ENCODE measurements at regions not wholly inside any gene's neighbourhood (a gene's known extent, or its start where the extent isn't known, plus 50 kb on each side); places are given as distances from the start of the nearest gene placed in this dataset.

- Histone ChIP-seq H3K27me3 (ENCODE audit: control insufficient read depth, insufficient read depth, low read length) (no peaks in the 10 kb centered on the region), H3K4me3 (ENCODE audit: insufficient read depth, low read depth, low read length) (no peak overlapping the region), H3K36me3 (replicated peaks; ENCODE audit: control insufficient read depth, insufficient read depth, low read length) (no peaks in the 10 kb centered on the region)
- DNase-seq = no peak
Measured at GRCh38 chr18:40877096-40877495, 1077.9 kb upstream of the PIK3C3 start.

GRCh38 chr18:40875101-40875615 is 1079.9 kb upstream of the PIK3C3 start:
- Histone ChIP-seq H3K4me3 (ENCODE audit: insufficient read depth, low read depth, low read length) (no peak overlapping the region), H3K36me3 (replicated peaks; ENCODE audit: control insufficient read depth, insufficient read depth, low read length) (no peaks in the 10 kb centered on the region), H3K27me3 (ENCODE audit: control insufficient read depth, insufficient read depth, low read length) (no peaks in the 10 kb centered on the region)
- DNase-seq = no peak

GRCh38 chr18:40874233-40874632 is 1080.8 kb upstream of the PIK3C3 start:
- Histone ChIP-seq H3K27me3 (ENCODE audit: control insufficient read depth, insufficient read depth, low read length) (no peaks in the 10 kb centered on the region), H3K4me3 (ENCODE audit: insufficient read depth, low read depth, low read length) (no peak overlapping the region), H3K36me3 (replicated peaks; ENCODE audit: control insufficient read depth, insufficient read depth, low read length) (no peaks in the 10 kb centered on the region)
- no peak for DNase-seq

DNA sequence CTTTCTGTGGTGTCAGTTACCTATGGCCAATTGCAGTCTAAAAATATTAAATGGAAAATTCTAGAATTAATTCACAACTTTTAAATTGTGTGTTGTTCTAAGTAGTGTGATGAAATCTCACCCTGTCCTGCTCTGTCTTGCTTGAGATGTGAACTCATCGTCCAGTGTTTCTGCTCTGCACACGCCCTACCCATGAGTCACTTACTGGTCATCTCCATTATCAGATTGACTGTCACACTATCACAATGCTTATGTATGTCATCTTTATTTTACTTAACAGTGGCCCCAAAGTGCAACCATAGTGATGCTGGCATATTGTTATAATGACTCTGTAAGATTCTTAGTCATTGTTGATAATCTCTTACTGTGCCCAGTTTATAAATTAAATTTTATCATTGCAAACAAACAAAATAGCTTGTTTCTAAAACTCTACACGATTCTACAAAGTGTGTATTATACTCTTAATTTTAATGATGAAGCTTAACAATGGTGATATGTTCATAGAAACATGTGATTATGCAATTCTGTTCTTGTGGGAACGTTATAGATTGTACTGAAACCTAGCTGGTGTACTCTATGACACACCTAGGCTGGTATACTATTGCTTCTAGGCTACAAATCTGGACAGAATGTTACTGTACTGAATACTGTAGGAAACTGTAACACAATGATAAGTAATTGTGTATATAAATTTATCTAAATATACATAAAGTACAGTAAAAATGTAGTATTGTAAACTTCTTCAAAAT is 1086.8 kb upstream of the PIK3C3 start:
- no peak for DNase-seq
- no peaks in the 10 kb centered on the region for H3K27me3 ChIP-seq (ENCODE audit: control insufficient read depth, insufficient read depth, low read length)

DNA sequence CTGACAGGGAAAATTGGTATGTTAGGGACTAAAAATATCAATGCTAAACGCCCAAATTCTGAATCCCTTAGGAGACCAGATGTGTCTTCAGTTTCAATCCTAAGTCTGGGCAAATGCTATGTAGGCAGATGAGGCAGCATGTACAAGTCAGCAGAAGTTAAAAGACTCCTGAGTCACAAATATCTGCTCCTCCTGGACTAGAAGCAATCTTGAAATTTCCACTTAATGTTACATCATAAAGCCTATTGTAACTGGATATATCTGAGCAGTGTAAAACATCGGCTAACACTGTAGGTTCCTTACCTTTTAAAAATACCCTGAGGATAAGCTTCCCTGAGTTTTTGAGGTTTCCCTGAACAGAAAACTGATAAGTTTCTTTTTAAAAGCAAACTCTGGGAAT is 1087.6 kb upstream of the PIK3C3 start:
- Histone ChIP-seq H3K36me3 (replicated peaks; ENCODE audit: control insufficient read depth, insufficient read depth, low read length) (no peaks in the 10 kb centered on the region), H3K27me3 (ENCODE audit: control insufficient read depth, insufficient read depth, low read length) (no peaks in the 10 kb centered on the region), H3K4me3 (ENCODE audit: insufficient read depth, low read depth, low read length) (no peak overlapping the region)
- no peak for DNase-seq

More for the DNA sequence above, 1086.8 kb upstream of the PIK3C3 start:
- no peak overlapping the region for H3K4me3 ChIP-seq (ENCODE audit: insufficient read depth, low read depth, low read length)
- H3K36me3 ChIP-seq (replicated peaks; ENCODE audit: control insufficient read depth, insufficient read depth, low read length) = no peaks in the 10 kb centered on the region

- Histone ChIP-seq H3K36me3 (replicated peaks; ENCODE audit: control insufficient read depth, insufficient read depth, low read length) (no peaks in the 10 kb centered on the region), H3K27me3 (ENCODE audit: control insufficient read depth, insufficient read depth, low read length) (no peaks in the 10 kb centered on the region)
Measured at GRCh38 chr18:40866968-40867367, 1088.1 kb upstream of the PIK3C3 start.

GRCh38 chr18:40866013-40866645 is 1088.9 kb upstream of the PIK3C3 start:
- Histone ChIP-seq H3K36me3 (replicated peaks; ENCODE audit: control insufficient read depth, insufficient read depth, low read length) (no peaks in the 10 kb centered on the region), H3K4me3 (ENCODE audit: insufficient read depth, low read depth, low read length) (no peak overlapping the region), H3K27me3 (ENCODE audit: control insufficient read depth, insufficient read depth, low read length) (no peaks in the 10 kb centered on the region)
- DNase-seq = no peak

More at GRCh38 chr18:40866968-40867367, 1088.1 kb upstream of the PIK3C3 start:
- no peak for DNase-seq
- no peak overlapping the region for H3K4me3 ChIP-seq (ENCODE audit: insufficient read depth, low read depth, low read length)

- H3K36me3 ChIP-seq (replicated peaks; ENCODE audit: control insufficient read depth, insufficient read depth, low read length) = no peaks in the 10 kb centered on the region
- DNase-seq = no peak
- H3K27me3 ChIP-seq (ENCODE audit: control insufficient read depth, insufficient read depth, low read length) = no peaks in the 10 kb centered on the region
- H3K4me3 ChIP-seq (ENCODE audit: insufficient read depth, low read depth, low read length) = no peak overlapping the region
Measured at GRCh38 chr18:40864846-40865245, 1090.2 kb upstream of the PIK3C3 start.

DNA sequence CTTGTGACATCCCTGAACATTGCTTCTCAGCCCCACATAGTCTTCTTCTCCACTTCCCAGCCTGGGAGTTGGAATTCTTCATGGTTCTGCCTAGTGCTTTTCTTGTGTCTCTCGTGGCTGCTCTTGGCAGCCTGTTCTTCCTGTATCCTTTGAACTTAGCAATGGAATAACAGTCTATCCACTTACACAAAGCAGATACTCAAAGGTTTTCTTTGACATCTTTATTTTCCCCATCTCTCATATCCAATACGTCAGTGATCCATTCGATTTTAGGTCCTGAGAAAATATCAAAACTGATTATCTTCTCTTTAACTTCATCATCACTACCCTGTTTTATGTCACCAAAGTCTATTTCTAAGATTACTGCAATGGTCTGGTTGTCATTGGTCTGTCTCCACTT is 1091.2 kb upstream of the PIK3C3 start:
- Histone ChIP-seq H3K27me3 (ENCODE audit: control insufficient read depth, insufficient read depth, low read length) (no peaks in the 10 kb centered on the region), H3K36me3 (replicated peaks; ENCODE audit: control insufficient read depth, insufficient read depth, low read length) (no peaks in the 10 kb centered on the region)
- no peak for DNase-seq

DNA sequence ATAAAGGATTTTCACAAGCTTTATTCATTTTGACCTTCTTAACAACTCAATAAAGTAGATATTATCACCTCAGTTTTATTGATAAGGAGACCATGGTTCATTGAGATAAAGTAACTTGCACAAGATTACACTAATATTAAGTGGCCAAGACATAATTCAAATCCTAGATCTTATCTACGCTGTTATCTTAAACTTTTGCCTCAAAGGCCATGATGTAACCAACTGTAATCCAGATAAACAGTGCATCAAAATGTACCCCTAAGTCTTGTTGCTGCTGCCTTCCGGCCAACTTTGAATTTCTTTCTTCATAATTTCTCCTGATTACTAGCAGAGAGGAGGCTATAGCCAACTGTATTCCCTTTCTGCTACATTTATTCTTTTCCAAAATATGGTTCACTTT is 1094.8 kb upstream of the PIK3C3 start:
- Histone ChIP-seq H3K36me3 (replicated peaks; ENCODE audit: control insufficient read depth, insufficient read depth, low read length) (no peaks in the 10 kb centered on the region), H3K27me3 (ENCODE audit: control insufficient read depth, insufficient read depth, low read length) (no peaks in the 10 kb centered on the region), H3K4me3 (ENCODE audit: insufficient read depth, low read depth, low read length) (no peak overlapping the region)
- DNase-seq = no peak

More for the DNA sequence above, 1091.2 kb upstream of the PIK3C3 start:
- no peak overlapping the region for H3K4me3 ChIP-seq (ENCODE audit: insufficient read depth, low read depth, low read length)

- Histone ChIP-seq H3K4me3 (ENCODE audit: insufficient read depth, low read depth, low read length) (no peak overlapping the region), H3K36me3 (replicated peaks; ENCODE audit: control insufficient read depth, insufficient read depth, low read length) (no peaks in the 10 kb centered on the region), H3K27me3 (ENCODE audit: control insufficient read depth, insufficient read depth, low read length) (no peaks in the 10 kb centered on the region)
- DNase-seq = no peak
Measured at GRCh38 chr18:40855661-40856060, 1099.4 kb upstream of the PIK3C3 start.

GRCh38 chr18:40852406-40852805 is 1102.6 kb upstream of the PIK3C3 start:
- Histone ChIP-seq H3K27me3 (ENCODE audit: control insufficient read depth, insufficient read depth, low read length) (no peaks in the 10 kb centered on the region), H3K36me3 (replicated peaks; ENCODE audit: control insufficient read depth, insufficient read depth, low read length) (no peaks in the 10 kb centered on the region), H3K4me3 (ENCODE audit: insufficient read depth, low read depth, low read length) (no peak overlapping the region)
- DNase-seq = no peak

GRCh38 chr18:40851014-40851429 is 1104.0 kb upstream of the PIK3C3 start:
- H3K4me3 ChIP-seq (ENCODE audit: insufficient read depth, low read depth, low read length) = no peak overlapping the region
- no peaks in the 10 kb centered on the region for H3K36me3 ChIP-seq (replicated peaks; ENCODE audit: control insufficient read depth, insufficient read depth, low read length)
- no peak for DNase-seq
- no peaks in the 10 kb centered on the region for H3K27me3 ChIP-seq (ENCODE audit: control insufficient read depth, insufficient read depth, low read length)

- no peak for DNase-seq
- Histone ChIP-seq H3K4me3 (ENCODE audit: insufficient read depth, low read depth, low read length) (no peak overlapping the region), H3K27me3 (ENCODE audit: control insufficient read depth, insufficient read depth, low read length) (no peaks in the 10 kb centered on the region), H3K36me3 (replicated peaks; ENCODE audit: control insufficient read depth, insufficient read depth, low read length) (no peaks in the 10 kb centered on the region)
Measured at GRCh38 chr18:40849886-40850285, 1105.1 kb upstream of the PIK3C3 start.

DNA sequence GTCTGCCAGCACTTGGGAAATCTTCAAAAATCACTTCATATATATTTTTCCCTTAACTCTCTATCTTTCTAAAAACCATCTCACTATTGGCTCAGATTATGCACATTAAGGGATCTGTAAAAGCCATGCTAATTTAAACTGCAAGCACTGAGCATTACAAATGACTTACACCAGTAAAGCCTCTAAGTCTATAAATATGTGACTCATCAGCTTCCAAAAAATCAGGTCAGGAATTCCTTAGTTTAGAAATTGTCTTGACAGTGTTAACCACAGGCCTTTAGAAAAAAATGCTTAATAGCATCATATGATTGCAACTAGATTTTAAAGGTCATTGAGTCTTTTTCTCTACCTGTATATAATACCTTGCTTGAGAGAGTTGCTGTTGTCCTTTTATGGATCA is 1113.6 kb upstream of the PIK3C3 start:
- Histone ChIP-seq H3K4me3 (ENCODE audit: insufficient read depth, low read depth, low read length) (no peak overlapping the region), H3K36me3 (replicated peaks; ENCODE audit: control insufficient read depth, insufficient read depth, low read length) (no peaks in the 10 kb centered on the region)
- DNase-seq = no peak

More for the DNA sequence above, 1113.6 kb upstream of the PIK3C3 start:
- H3K27me3 ChIP-seq (ENCODE audit: control insufficient read depth, insufficient read depth, low read length) = no peaks in the 10 kb centered on the region
